PFSK-1 (cell line): ENCODE measurements at regions not wholly inside any gene's neighbourhood (a gene's known extent, or its start where the extent isn't known, plus 50 kb on each side); places are given as distances from the start of the nearest gene placed in this dataset.

Experiments
- FOXP2 ChIP-seq: optimal IDR thresholded peaks from 2 replicates; pipeline ENCODE3; 2011; ENCODE audit warnings: borderline replicate concordance, control low read depth, inconsistent platforms; ENCODE audit not compliant: insufficient read depth; ENCODE audit errors: extremely low read length, extremely low read depth
- POLR2AphosphoS5 ChIP-seq: IDR thresholded peaks from 2 replicates; pipeline ENCODE4 v1.6.1; 2012; ENCODE audit warnings: low read depth, mild to moderate bottlenecking, control low read depth, low read length, moderate library complexity
- REST ChIP-seq, 2 experiments: IDR thresholded peaks; 2 replicates each; pipeline versions ENCODE4 v1.6.1 to v1.8.0; 2011 to 2012; ENCODE audit warnings: low read depth in 2 of 2, low read length in 2 of 2, control low read depth in 1 of 2, inconsistent platforms in 1 of 2, mild to moderate bottlenecking in 1 of 2, moderate library complexity in 1 of 2; ENCODE audit not compliant: insufficient read depth in 1 of 2
- SIN3A ChIP-seq: IDR thresholded peaks from 2 replicates; pipeline ENCODE4 v1.6.1; 2012; ENCODE audit warnings: mild to moderate bottlenecking, low read length, moderate library complexity, borderline replicate concordance; ENCODE audit not compliant: insufficient read depth
- TAF1 ChIP-seq: IDR thresholded peaks from 2 replicates; pipeline ENCODE4 v1.6.1; 2012; ENCODE audit warnings: low read length, control low read depth, borderline replicate concordance; ENCODE audit not compliant: insufficient read depth

GRCh38 chr1:189658381-189658780 is 819.3 kb downstream of the BRINP3 start:
- TF ChIP-seq FOXP2 (no peak), SIN3A (no peak), TAF1 (no peak), REST (IDR thresholded peaks at IDR 0.05; ENCODE audit: insufficient read depth in 1 of 2, low read depth in 2 of 2, low read length in 2 of 2) (no peak), POLR2AphosphoS5 (no peak)

DNA sequence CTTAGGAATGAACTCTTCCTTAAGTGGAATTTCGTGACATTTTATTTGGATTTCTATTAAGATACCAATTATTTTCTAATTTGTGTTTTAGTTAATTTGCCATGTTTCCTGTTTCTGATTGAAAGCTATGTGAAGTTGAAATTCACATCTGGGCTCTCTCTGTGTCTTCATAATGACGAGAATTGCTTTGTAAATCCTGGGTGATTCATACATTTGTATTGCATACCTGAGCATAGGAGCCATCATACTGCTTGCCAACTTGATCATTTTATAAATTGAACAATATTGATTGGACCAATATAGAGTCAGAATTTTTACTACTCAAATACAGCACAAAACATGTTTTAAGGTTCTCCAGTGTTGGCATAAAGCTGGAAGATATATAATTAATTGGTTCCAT is 817.9 kb downstream of the BRINP3 start:
- TF ChIP-seq SIN3A = no peak
- TF ChIP-seq POLR2AphosphoS5 = no peak
- TF ChIP-seq TAF1 = no peak
- no peak for TF ChIP-seq REST (IDR thresholded peaks at IDR 0.05; ENCODE audit: insufficient read depth in 1 of 2, low read depth in 2 of 2, low read length in 2 of 2)
- no peak for TF ChIP-seq FOXP2

DNA sequence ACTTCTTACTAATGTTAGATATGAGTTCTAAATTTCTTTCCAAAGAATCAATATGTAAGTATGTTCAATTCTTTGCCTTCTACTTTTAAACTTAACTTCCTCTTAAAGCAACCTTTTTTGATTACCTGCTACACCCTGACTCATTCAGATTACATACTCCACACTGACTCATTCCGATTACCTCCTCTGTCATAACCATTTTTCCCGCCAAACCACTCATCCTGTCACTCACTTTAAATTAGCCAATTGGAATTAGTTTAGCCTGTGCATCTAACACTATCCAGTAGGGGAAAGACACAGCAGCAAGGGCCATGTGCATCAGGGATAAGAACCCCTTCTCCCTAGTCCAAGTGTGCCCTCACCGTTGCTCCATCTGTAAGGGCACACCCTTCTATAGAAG is 815.5 kb downstream of the BRINP3 start:
- no peak for TF ChIP-seq POLR2AphosphoS5
- no peak for TF ChIP-seq TAF1
- no peak for TF ChIP-seq REST (IDR thresholded peaks at IDR 0.05; ENCODE audit: insufficient read depth in 1 of 2, low read depth in 2 of 2, low read length in 2 of 2)
- no peak for TF ChIP-seq SIN3A
- TF ChIP-seq FOXP2 = no peak

- TF ChIP-seq TAF1 = no peak
- TF ChIP-seq SIN3A = no peak
- no peak for TF ChIP-seq POLR2AphosphoS5
These were observed 807.8 kb downstream of the BRINP3 start for GRCh38 chr1:189669846-189670245.

- TF ChIP-seq FOXP2 = no peak
- no peak for TF ChIP-seq SIN3A
- TF ChIP-seq REST (IDR thresholded peaks at IDR 0.05; ENCODE audit: insufficient read depth in 1 of 2, low read depth in 2 of 2, low read length in 2 of 2) = no peak
- TF ChIP-seq TAF1 = no peak
- no peak for TF ChIP-seq POLR2AphosphoS5
These were observed 804.4 kb downstream of the BRINP3 start for GRCh38 chr1:189673217-189673616.

- TF ChIP-seq FOXP2 = no peak
- TF ChIP-seq POLR2AphosphoS5 = no peak
- no peak for TF ChIP-seq TAF1
- TF ChIP-seq REST (IDR thresholded peaks at IDR 0.05; ENCODE audit: insufficient read depth in 1 of 2, low read depth in 2 of 2, low read length in 2 of 2) = no peak
- no peak for TF ChIP-seq SIN3A
These were observed 801.9 kb downstream of the BRINP3 start for GRCh38 chr1:189675712-189676244.
